ENCODE measurements at regions not wholly inside any gene's neighbourhood (a gene's known extent, or its start where the extent isn't known, plus 50 kb on each side); places are given as distances from the start of the nearest gene placed in this dataset.

DNA sequence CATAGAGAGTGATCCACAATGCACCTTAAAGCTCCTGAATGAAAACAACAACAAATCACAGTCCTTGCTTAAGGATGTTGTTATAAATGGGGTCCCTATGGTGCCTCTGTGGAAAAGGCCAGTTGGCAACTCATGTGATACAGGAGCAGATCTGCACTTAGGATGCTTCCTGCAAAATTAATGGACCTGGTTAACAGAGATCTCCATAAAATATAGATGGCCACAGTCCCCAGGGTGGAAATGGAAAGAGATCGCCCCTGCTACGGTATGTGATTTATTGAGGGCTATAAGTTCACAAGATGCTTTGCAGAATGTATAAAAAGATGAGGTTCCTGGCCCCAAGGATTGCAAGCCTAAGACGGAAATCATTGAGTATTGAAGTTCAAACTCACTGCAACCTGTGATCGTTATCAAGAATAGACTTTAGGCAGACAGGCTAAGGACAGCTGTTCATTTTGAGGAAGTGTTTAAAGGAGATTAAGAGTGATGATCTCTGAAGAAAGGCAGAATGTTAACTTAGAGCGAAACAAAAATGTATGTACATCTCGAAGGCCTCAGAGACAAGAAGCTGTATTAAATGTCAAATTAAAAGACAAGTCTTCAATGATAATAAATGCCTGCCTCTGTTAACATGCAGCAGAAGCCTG lies 174.1 kb upstream of the PLPP4 start:
- no TSS peak for BruUV-seq (replicated peaks)
- DNase-seq = no peak
- intact Hi-C loops (cut with micrococcal nuclease; ENCODE audit: unreplicated experiment) = no loop called here
- Mint-ChIP-seq H3K4me1 (ENCODE audit: low read depth, unreplicated experiment) (no peaks in the 10 kb centered on the region), H3K27ac (ENCODE audit: unreplicated experiment) (no peak overlapping the region), H3K36me3 (ENCODE audit: insufficient read depth, unreplicated experiment) (no peaks in the 10 kb centered on the region), H3K4me3 (ENCODE audit: low read depth, unreplicated experiment) (no peak overlapping the region), H3K27me3 (ENCODE audit: unreplicated experiment) (no peaks in the 10 kb centered on the region), H3K9me3 (ENCODE audit: low read depth, unreplicated experiment) (no peaks in the 10 kb centered on the region)
- TF ChIP-seq, protein P1, sequence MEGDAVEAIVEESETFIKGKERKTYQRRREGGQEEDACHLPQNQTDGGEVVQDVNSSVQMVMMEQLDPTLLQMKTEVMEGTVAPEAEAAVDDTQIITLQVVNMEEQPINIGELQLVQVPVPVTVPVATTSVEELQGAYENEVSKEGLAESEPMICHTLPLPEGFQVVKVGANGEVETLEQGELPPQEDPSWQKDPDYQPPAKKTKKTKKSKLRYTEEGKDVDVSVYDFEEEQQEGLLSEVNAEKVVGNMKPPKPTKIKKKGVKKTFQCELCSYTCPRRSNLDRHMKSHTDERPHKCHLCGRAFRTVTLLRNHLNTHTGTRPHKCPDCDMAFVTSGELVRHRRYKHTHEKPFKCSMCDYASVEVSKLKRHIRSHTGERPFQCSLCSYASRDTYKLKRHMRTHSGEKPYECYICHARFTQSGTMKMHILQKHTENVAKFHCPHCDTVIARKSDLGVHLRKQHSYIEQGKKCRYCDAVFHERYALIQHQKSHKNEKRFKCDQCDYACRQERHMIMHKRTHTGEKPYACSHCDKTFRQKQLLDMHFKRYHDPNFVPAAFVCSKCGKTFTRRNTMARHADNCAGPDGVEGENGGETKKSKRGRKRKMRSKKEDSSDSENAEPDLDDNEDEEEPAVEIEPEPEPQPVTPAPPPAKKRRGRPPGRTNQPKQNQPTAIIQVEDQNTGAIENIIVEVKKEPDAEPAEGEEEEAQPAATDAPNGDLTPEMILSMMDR (IDR thresholded peaks at IDR 0.05; ENCODE audit: unreplicated experiment) = no peak
- CTCF ChIA-PET = no interaction called here

DNA sequence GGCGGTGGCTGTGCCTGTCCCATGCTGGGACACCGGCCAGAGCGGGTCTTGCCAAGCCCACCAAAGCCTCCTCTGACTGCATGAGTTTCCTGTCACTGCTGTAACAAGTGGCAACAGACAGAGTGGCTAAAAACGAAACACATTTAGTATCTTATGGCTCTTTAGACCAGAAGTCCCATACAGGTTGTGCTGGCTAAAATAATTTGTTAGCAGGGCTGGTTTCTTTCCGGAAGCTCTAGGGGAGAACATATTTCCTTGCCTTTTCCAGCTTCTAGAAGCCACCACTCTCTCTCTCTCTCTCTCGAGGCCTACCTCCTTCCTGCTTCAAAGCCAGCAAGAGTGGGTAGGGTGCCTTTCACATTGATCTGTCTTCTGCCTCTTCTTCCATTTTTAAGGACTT lies 171.6 kb upstream of the PLPP4 start:
- Mint-ChIP-seq H3K27ac (ENCODE audit: unreplicated experiment) (no peak overlapping the region), H3K4me1 (ENCODE audit: low read depth, unreplicated experiment) (no peaks in the 10 kb centered on the region), H3K4me3 (ENCODE audit: low read depth, unreplicated experiment) (no peak overlapping the region), H3K36me3 (ENCODE audit: insufficient read depth, unreplicated experiment) (no peaks in the 10 kb centered on the region), H3K27me3 (ENCODE audit: unreplicated experiment) (peaks cover 2% of the 10 kb centered on the region), H3K9me3 (ENCODE audit: low read depth, unreplicated experiment) (peaks cover 3% of the 10 kb centered on the region)
- no peak for DNase-seq
- intact Hi-C loops (cut with micrococcal nuclease; ENCODE audit: unreplicated experiment) = no loop called here
- CTCF ChIA-PET = no interaction called here
- no TSS peak for BruUV-seq (replicated peaks)
- TF ChIP-seq, protein P1 (IDR thresholded peaks at IDR 0.05; ENCODE audit: unreplicated experiment) = no peak

DNA sequence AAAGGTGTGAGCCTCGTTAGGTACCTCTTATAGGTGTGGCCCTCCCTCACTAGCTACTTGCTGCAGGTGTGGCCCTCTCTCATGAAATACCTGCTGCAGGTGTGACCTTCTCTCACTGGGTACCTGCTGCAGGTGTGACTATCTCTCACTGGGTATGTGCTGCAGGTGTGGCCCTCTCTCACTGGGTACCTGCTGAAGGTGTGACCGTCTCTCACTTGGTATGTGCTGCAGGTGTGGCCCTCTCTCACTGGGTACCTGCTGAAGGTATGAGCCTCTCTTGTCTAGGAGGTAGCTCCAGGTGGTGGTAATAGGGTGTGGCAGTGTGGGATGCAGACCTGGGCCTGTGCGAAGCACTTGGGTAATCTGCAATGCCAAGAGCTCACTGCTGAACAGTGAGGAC lies 170.7 kb upstream of the PLPP4 start:
- H3K4me1 Mint-ChIP-seq (ENCODE audit: low read depth, unreplicated experiment) = no peaks in the 10 kb centered on the region
- DNase-seq = no peak
- CTCF ChIA-PET = no interaction called here
- H3K4me3 Mint-ChIP-seq (ENCODE audit: low read depth, unreplicated experiment) = no peak overlapping the region
- H3K9me3 Mint-ChIP-seq (ENCODE audit: low read depth, unreplicated experiment) = peaks cover 6% of the 10 kb centered on the region
- no TSS peak for BruUV-seq (replicated peaks)
- intact Hi-C loops (cut with micrococcal nuclease; ENCODE audit: unreplicated experiment) = no loop called here
- H3K27me3 Mint-ChIP-seq (ENCODE audit: unreplicated experiment) = peaks cover 11% of the 10 kb centered on the region
- TF ChIP-seq, protein P1 (IDR thresholded peaks at IDR 0.05; ENCODE audit: unreplicated experiment) = no peak
- no peaks in the 10 kb centered on the region for H3K36me3 Mint-ChIP-seq (ENCODE audit: insufficient read depth, unreplicated experiment)
- H3K27ac Mint-ChIP-seq (ENCODE audit: unreplicated experiment) = no peak overlapping the region

DNA sequence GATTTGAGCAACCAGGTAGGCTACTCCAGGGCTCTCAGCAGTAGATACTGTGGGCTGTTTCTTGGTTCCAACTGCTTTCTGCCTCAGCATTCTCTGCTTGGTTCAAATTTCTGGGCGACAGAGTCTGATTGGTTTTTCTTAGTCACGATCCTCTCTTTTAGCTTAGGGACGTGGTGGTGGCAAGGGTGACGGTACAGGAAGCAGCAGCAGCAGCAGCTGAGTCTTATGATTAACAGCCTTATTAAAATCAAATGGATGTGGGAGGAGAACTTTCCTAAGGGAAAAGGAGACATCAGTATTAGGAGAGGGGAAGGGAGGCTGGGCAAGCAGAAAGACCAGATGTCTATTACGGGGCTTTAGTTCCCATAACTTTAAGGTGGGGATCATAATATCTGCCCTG lies 156.5 kb upstream of the PLPP4 start:
- Mint-ChIP-seq H3K27ac (ENCODE audit: unreplicated experiment) (no peak overlapping the region), H3K4me1 (ENCODE audit: low read depth, unreplicated experiment) (no peaks in the 10 kb centered on the region), H3K36me3 (ENCODE audit: insufficient read depth, unreplicated experiment) (no peaks in the 10 kb centered on the region), H3K4me3 (ENCODE audit: low read depth, unreplicated experiment) (no peak overlapping the region), H3K9me3 (ENCODE audit: low read depth, unreplicated experiment) (peaks cover 2% of the 10 kb centered on the region), H3K27me3 (ENCODE audit: unreplicated experiment) (peaks cover 11% of the 10 kb centered on the region)
- no TSS peak for BruUV-seq (replicated peaks)
- intact Hi-C loops (cut with micrococcal nuclease; ENCODE audit: unreplicated experiment) = no loop called here
- DNase-seq = no peak
- TF ChIP-seq, protein P1 (IDR thresholded peaks at IDR 0.05; ENCODE audit: unreplicated experiment) = no peak
- CTCF ChIA-PET = no interaction called here
